ENCODE measurements at regions not wholly inside any gene's neighbourhood (a gene's known extent, or its start where the extent isn't known, plus 50 kb on each side); places are given as distances from the start of the nearest gene placed in this dataset.

DNA sequence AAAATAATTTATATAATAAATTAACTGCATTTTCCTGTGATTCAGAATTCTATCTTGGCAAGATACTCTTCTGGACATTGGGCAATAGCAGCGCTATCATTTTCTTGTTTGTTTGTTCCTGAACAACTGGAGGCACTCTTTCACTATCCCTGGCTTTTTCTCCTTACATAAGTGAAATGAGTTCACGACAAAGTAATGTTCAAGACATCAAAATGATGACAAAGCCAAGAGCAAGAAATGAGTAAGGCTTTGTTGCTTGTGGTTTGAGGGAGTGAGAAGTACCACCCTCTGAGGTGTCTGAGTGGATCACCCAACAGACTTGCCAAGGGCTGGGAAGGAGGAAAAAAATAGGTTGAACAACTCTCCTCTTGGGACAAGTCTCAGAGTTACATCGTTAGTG is 466.6 kb upstream of the JAG1 start (continued):
- no peak for TF ChIP-seq NFYB (CRISPR knock-in tag; conservative IDR thresholded peaks at IDR 0.05; ENCODE audit: low read depth)

DNA sequence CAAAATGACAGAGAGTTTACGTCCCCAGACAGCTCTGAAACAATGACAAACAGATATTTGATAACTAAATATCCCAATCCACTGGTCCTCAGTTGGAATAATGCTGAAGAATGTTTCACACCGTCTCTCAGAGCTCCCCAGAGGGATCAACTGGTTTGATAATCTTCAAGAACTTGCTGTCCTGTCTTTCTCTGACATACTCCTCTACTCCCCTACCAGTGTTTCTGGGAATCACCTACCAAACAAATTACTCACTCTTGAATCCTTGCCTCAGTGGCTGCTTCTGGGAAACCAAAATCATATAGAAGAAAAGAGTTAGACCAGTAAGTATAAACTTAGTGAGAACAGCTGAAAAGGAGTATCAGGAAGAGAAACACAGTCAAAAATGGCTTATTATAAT is 469.7 kb upstream of the JAG1 start:
- TF ChIP-seq, protein P1, sequence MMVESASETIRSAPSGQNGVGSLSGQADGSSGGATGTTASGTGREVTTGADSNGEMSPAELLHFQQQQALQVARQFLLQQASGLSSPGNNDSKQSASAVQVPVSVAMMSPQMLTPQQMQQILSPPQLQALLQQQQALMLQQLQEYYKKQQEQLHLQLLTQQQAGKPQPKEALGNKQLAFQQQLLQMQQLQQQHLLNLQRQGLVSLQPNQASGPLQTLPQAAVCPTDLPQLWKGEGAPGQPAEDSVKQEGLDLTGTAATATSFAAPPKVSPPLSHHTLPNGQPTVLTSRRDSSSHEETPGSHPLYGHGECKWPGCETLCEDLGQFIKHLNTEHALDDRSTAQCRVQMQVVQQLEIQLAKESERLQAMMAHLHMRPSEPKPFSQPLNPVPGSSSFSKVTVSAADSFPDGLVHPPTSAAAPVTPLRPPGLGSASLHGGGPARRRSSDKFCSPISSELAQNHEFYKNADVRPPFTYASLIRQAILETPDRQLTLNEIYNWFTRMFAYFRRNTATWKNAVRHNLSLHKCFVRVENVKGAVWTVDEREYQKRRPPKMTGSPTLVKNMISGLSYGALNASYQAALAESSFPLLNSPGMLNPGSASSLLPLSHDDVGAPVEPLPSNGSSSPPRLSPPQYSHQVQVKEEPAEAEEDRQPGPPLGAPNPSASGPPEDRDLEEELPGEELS (CRISPR knock-in tag; IDR thresholded peaks at IDR 0.05) = no peak
- TF ChIP-seq TEAD1 (CRISPR knock-in tag; IDR thresholded peaks at IDR 0.05) (no peak), TP53 (CRISPR knock-in tag; IDR thresholded peaks at IDR 0.05) (no peak)
- TF ChIP-seq, protein P2, sequence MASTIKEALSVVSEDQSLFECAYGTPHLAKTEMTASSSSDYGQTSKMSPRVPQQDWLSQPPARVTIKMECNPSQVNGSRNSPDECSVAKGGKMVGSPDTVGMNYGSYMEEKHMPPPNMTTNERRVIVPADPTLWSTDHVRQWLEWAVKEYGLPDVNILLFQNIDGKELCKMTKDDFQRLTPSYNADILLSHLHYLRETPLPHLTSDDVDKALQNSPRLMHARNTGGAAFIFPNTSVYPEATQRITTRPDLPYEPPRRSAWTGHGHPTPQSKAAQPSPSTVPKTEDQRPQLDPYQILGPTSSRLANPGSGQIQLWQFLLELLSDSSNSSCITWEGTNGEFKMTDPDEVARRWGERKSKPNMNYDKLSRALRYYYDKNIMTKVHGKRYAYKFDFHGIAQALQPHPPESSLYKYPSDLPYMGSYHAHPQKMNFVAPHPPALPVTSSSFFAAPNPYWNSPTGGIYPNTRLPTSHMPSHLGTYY (CRISPR knock-in tag; IDR thresholded peaks at IDR 0.05) = no peak
- CTCF ChIA-PET = no interaction called here
- ATAC-seq (no peak), DNase-seq (ENCODE audit: low spot score) (no peak)
- H3K4me3 Mint-ChIP-seq = no peak overlapping the region
- POLR2A ChIA-PET = no interaction called here
- no peaks in the 10 kb centered on the region for H3K4me1 Mint-ChIP-seq
- no peaks in the 10 kb centered on the region; the same call in 1 of the 2 replicates for H3K9me3 Mint-ChIP-seq
- no peaks in the 10 kb centered on the region for H3K36me3 Mint-ChIP-seq
- H3K27ac Mint-ChIP-seq = no peak overlapping the region
- no peaks in the 10 kb centered on the region for H3K27me3 Mint-ChIP-seq (ENCODE audit: low read depth)

DNA sequence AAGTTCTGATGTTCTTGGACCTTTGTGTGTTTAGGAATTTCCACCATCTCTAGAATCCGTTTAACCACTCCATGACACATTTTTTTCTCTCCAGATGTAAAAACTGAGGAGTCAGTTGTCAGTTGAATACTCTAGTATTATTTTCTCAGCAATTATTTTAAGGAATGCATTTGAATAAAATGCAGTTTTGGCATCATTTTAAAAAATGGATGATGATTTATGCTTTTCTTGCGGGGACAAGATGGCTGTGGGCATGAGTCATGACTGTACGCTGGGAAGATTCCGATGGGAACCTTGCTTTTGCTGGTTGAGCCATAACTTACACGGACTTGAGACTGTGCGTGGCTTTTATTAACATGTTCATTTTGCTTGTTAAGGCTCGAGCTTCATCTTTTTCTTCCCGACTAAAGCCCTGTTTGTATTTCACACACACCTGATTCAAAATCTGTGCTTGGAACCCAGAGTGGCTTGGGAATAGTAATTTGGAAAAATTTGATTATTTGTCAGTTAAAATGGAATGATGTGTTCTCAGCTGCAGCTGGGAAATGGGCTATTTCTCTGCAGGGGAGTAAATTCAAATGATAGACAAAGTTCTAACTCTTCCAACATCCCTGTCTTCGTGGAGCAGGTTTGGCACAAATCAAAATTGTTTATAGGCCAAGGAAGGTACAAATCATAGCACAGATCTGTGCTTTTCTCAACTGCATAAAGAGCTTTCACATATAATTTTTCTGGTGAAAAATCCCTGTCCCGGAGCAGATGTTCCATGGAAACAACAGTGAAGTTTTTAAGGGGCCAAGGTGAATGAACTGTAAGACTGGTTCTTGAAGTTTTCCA is 470.5 kb upstream of the JAG1 start:
- DNase-seq (ENCODE audit: low spot score) = no peak
- Mint-ChIP-seq H3K4me3 (no peak overlapping the region), H3K36me3 (no peaks in the 10 kb centered on the region), H3K27ac (no peak overlapping the region), H3K4me1 (no peaks in the 10 kb centered on the region), H3K27me3 (ENCODE audit: low read depth) (no peaks in the 10 kb centered on the region), H3K9me3 (no peaks in the 10 kb centered on the region; the same call in 1 of the 2 replicates)
- POLR2A ChIA-PET = no interaction called here
- no peak for TF ChIP-seq NFE2L1 (CRISPR knock-in tag; IDR thresholded peaks at IDR 0.05)
- TF ChIP-seq ZNF671 (CRISPR knock-in tag; IDR thresholded peaks at IDR 0.05) = no peak
- TF ChIP-seq, protein P3, sequence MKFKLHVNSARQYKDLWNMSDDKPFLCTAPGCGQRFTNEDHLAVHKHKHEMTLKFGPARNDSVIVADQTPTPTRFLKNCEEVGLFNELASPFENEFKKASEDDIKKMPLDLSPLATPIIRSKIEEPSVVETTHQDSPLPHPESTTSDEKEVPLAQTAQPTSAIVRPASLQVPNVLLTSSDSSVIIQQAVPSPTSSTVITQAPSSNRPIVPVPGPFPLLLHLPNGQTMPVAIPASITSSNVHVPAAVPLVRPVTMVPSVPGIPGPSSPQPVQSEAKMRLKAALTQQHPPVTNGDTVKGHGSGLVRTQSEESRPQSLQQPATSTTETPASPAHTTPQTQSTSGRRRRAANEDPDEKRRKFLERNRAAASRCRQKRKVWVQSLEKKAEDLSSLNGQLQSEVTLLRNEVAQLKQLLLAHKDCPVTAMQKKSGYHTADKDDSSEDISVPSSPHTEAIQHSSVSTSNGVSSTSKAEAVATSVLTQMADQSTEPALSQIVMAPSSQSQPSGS (CRISPR knock-in tag; IDR thresholded peaks at IDR 0.05; ENCODE audit: borderline replicate concordance, low read depth) = no peak
- TF ChIP-seq, protein P4, sequence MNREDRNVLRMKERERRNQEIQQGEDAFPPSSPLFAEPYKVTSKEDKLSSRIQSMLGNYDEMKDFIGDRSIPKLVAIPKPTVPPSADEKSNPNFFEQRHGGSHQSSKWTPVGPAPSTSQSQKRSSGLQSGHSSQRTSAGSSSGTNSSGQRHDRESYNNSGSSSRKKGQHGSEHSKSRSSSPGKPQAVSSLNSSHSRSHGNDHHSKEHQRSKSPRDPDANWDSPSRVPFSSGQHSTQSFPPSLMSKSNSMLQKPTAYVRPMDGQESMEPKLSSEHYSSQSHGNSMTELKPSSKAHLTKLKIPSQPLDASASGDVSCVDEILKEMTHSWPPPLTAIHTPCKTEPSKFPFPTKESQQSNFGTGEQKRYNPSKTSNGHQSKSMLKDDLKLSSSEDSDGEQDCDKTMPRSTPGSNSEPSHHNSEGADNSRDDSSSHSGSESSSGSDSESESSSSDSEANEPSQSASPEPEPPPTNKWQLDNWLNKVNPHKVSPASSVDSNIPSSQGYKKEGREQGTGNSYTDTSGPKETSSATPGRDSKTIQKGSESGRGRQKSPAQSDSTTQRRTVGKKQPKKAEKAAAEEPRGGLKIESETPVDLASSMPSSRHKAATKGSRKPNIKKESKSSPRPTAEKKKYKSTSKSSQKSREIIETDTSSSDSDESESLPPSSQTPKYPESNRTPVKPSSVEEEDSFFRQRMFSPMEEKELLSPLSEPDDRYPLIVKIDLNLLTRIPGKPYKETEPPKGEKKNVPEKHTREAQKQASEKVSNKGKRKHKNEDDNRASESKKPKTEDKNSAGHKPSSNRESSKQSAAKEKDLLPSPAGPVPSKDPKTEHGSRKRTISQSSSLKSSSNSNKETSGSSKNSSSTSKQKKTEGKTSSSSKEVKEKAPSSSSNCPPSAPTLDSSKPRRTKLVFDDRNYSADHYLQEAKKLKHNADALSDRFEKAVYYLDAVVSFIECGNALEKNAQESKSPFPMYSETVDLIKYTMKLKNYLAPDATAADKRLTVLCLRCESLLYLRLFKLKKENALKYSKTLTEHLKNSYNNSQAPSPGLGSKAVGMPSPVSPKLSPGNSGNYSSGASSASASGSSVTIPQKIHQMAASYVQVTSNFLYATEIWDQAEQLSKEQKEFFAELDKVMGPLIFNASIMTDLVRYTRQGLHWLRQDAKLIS (CRISPR knock-in tag; IDR thresholded peaks at IDR 0.05; ENCODE audit: borderline replicate concordance) = no peak
- TF ChIP-seq TCF7 (CRISPR knock-in tag; IDR thresholded peaks at IDR 0.05; ENCODE audit: low read depth) = no peak
- TF ChIP-seq, protein P5, sequence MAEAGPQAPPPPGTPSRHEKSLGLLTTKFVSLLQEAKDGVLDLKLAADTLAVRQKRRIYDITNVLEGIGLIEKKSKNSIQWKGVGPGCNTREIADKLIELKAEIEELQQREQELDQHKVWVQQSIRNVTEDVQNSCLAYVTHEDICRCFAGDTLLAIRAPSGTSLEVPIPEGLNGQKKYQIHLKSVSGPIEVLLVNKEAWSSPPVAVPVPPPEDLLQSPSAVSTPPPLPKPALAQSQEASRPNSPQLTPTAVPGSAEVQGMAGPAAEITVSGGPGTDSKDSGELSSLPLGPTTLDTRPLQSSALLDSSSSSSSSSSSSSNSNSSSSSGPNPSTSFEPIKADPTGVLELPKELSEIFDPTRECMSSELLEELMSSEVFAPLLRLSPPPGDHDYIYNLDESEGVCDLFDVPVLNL (CRISPR knock-in tag; IDR thresholded peaks at IDR 0.05; ENCODE audit: borderline replicate concordance, low read depth) = no peak
- TF ChIP-seq NR3C1 (CRISPR knock-in tag; conservative IDR thresholded peaks at IDR 0.05; ENCODE audit: low read depth) = no peak
- CTCF ChIA-PET = no interaction called here
- ATAC-seq = no peak
